ENCODE measurements at regions not wholly inside any gene's neighbourhood (a gene's known extent, or its start where the extent isn't known, plus 50 kb on each side); places are given as distances from the start of the nearest gene placed in this dataset.
"Not testable (repeated sequence)": the region's sequence is repeated elsewhere in the genome, so short reads cannot be mapped to it uniquely, and the experiment has no call there.

DNA sequence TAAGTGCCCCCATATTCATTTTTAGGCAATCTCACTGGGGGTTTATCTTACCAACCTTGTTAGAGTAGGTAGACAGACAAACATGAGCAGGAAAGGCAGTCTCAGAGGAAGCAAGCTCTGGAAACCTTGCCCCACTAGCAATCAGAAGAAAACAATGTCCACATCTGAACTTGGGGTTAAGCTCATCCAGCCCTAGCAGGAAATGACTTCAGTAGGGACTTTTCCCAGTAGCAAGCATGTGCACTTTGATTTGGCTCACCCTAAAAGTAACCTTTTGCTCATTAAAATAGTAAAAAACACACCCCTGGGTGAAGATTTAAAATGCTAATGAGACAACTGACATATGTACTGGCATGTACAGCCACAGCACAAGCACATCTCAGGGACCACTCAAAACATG lies 175.5 kb downstream of the AKAIN1 start:
- TF ChIP-seq, protein P1, sequence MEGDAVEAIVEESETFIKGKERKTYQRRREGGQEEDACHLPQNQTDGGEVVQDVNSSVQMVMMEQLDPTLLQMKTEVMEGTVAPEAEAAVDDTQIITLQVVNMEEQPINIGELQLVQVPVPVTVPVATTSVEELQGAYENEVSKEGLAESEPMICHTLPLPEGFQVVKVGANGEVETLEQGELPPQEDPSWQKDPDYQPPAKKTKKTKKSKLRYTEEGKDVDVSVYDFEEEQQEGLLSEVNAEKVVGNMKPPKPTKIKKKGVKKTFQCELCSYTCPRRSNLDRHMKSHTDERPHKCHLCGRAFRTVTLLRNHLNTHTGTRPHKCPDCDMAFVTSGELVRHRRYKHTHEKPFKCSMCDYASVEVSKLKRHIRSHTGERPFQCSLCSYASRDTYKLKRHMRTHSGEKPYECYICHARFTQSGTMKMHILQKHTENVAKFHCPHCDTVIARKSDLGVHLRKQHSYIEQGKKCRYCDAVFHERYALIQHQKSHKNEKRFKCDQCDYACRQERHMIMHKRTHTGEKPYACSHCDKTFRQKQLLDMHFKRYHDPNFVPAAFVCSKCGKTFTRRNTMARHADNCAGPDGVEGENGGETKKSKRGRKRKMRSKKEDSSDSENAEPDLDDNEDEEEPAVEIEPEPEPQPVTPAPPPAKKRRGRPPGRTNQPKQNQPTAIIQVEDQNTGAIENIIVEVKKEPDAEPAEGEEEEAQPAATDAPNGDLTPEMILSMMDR (IDR thresholded peaks at IDR 0.05): no peak
- no peaks in the 10 kb centered on the region for H3K4me1 ChIP-seq
- no peak for DNase-seq
- intact Hi-C loops (cut with DNase I): no loop called here
- no peak for ATAC-seq
- no peak overlapping the region for H3K4me3 ChIP-seq
- H3K27me3 ChIP-seq (ENCODE audit: low read depth): no peaks in the 10 kb centered on the region
- no peak overlapping the region for H3K27ac ChIP-seq
- no peaks in the 10 kb centered on the region for H3K36me3 ChIP-seq
- no peaks in the 10 kb centered on the region for H3K9me3 ChIP-seq

GRCh38 chr18:5015213-5015612 lies 181.8 kb downstream of the AKAIN1 start:
- H3K36me3 ChIP-seq: no peaks in the 10 kb centered on the region
- intact Hi-C loops (cut with DNase I): no loop called here

GRCh38 chr18:5004031-5004820 lies 192.8 kb downstream of the AKAIN1 start:
- DNase-seq; H3K36me3 ChIP-seq; H3K4me1 ChIP-seq; H3K27ac ChIP-seq; intact Hi-C loops (cut with DNase I); H3K27me3 ChIP-seq (ENCODE audit: low read depth); ATAC-seq; H3K9me3 ChIP-seq: not testable (repeated sequence)
- peak overlapping the region; percentile 32 for H3K4me3 ChIP-seq

More at GRCh38 chr18:5015213-5015612, 181.8 kb downstream of the AKAIN1 start:
- Histone ChIP-seq H3K9me3 (no peaks in the 10 kb centered on the region), H3K4me1 (no peaks in the 10 kb centered on the region), H3K4me3 (no peak overlapping the region), H3K27ac (no peak overlapping the region), H3K27me3 (ENCODE audit: low read depth) (no peaks in the 10 kb centered on the region)
- DNase-seq (no peak), ATAC-seq (no peak)
- TF ChIP-seq, protein P1 (IDR thresholded peaks at IDR 0.05): no peak

- no peak overlapping the region for H3K4me3 ChIP-seq
- intact Hi-C loops (cut with DNase I): no loop called here
- no peaks in the 10 kb centered on the region for H3K9me3 ChIP-seq
- DNase-seq (no peak), ATAC-seq (no peak)
- no peaks in the 10 kb centered on the region for H3K4me1 ChIP-seq
- no peaks in the 10 kb centered on the region for H3K27me3 ChIP-seq (ENCODE audit: low read depth)
- H3K36me3 ChIP-seq: no peaks in the 10 kb centered on the region
- TF ChIP-seq, protein P1 (IDR thresholded peaks at IDR 0.05): no peak
- no peak overlapping the region for H3K27ac ChIP-seq
Observed at GRCh38 chr18:4994710-4995109, 202.3 kb downstream of the AKAIN1 start.

- H3K36me3 ChIP-seq: no peaks in the 10 kb centered on the region
- intact Hi-C loops (cut with DNase I): no loop called here
- no peak for ATAC-seq
- H3K27ac ChIP-seq: no peak overlapping the region
- H3K4me3 ChIP-seq: no peak overlapping the region
- no peaks in the 10 kb centered on the region for H3K9me3 ChIP-seq
- DNase-seq: no peak
- H3K4me1 ChIP-seq: no peaks in the 10 kb centered on the region
- TF ChIP-seq, protein P1 (IDR thresholded peaks at IDR 0.05): no peak
- no peaks in the 10 kb centered on the region for H3K27me3 ChIP-seq (ENCODE audit: low read depth)
Observed at GRCh38 chr18:4987452-4988405, 209.3 kb downstream of the AKAIN1 start.
